ENCODE measurements at regions not wholly inside any gene's neighbourhood (a gene's known extent, or its start where the extent isn't known, plus 50 kb on each side); places are given as distances from the start of the nearest gene placed in this dataset.

- H2BK15ac ChIP-seq (ENCODE audit: low read depth, low read length) = no peak overlapping the region
- no peak overlapping the region for H3K4me2 ChIP-seq (ENCODE audit: insufficient read depth, insufficient read length, low read length)
- no peaks in the 10 kb centered on the region for H3K36me3 Mint-ChIP-seq (ENCODE audit: insufficient read depth in 1 of 3, low read depth in 3 of 3)
- H4K8ac ChIP-seq (replicated peaks; ENCODE audit: insufficient read length, low read depth, low read length) = no peak overlapping the region
- H3K23ac ChIP-seq (ENCODE audit: insufficient read length, low read depth, low read length) = no peak overlapping the region
- no peak overlapping the region for H3K4ac ChIP-seq (ENCODE audit: low read depth, low read length)
- peaks cover 3% of the 10 kb centered on the region for H3K27me3 Mint-ChIP-seq (ENCODE audit: low read depth)
- no peak overlapping the region for H2AK5ac ChIP-seq (ENCODE audit: insufficient read length, low read length)
- H3K27me3 ChIP-seq (ENCODE audit: insufficient read depth, low read length) = no peaks in the 10 kb centered on the region
- no peak overlapping the region for H3T11ph ChIP-seq (ENCODE audit: low read length)
- no peak overlapping the region for H3K14ac ChIP-seq (ENCODE audit: insufficient read depth, low read length)
- DNase-seq = no peak
- peaks cover 16 to 25% of the 10 kb centered on the region in 2 experiments for H3K4me1 Mint-ChIP-seq
- TF ChIP-seq CTCF (conservative IDR thresholded peaks at IDR 0.05) = no peak
- no peak overlapping the region for H3K56ac ChIP-seq (ENCODE audit: insufficient read length, low read depth, low read length)
- no peaks in the 10 kb centered on the region for H3K9me3 ChIP-seq (ENCODE audit: control insufficient read depth, low read depth, low read length)
- no peaks in the 10 kb centered on the region; a peak in 1 of 5 replicates for H3K9me3 Mint-ChIP-seq
- no peak overlapping the region for H4K91ac ChIP-seq (ENCODE audit: insufficient read length, low read depth, low read length)
- no peak overlapping the region for H3K27ac ChIP-seq (ENCODE audit: insufficient read length, low read depth, low read length)
- no peak overlapping the region for H3K27ac Mint-ChIP-seq
- no peak overlapping the region for H2BK20ac ChIP-seq (ENCODE audit: low read depth, low read length, poor library complexity, severe bottlenecking)
- H3K23me2 ChIP-seq (ENCODE audit: insufficient read length, low read depth, low read length, poor library complexity, severe bottlenecking) = no peaks in the 10 kb centered on the region
- no peak overlapping the region for H4K5ac ChIP-seq (ENCODE audit: insufficient read length, low read depth, low read length)
- no peak overlapping the region for H2AFZ ChIP-seq (ENCODE audit: low read length)
- H3K79me2 ChIP-seq (ENCODE audit: insufficient read depth, low read length) = no peaks in the 10 kb centered on the region
- no peak overlapping the region for H3K9ac ChIP-seq (ENCODE audit: extremely low read depth, insufficient read length, low read length)
- no peaks in the 10 kb centered on the region for H3K79me1 ChIP-seq (ENCODE audit: insufficient read depth, low read depth, low read length, poor library complexity, severe bottlenecking)
- H3K18ac ChIP-seq (ENCODE audit: insufficient read length, low read depth, low read length) = no peak overlapping the region
- H2BK120ac ChIP-seq (ENCODE audit: low read depth, low read length, poor library complexity, severe bottlenecking) = no peak overlapping the region
- H2BK12ac ChIP-seq (ENCODE audit: insufficient read length, low read depth, low read length) = no peak overlapping the region
- H3K4me3 Mint-ChIP-seq = no peak overlapping the region
- no peaks in the 10 kb centered on the region for H4K20me1 ChIP-seq (ENCODE audit: control insufficient read depth, insufficient read depth, insufficient read length)
- peaks cover 8% of the 10 kb centered on the region for H3K4me1 ChIP-seq (ENCODE audit: insufficient read depth, low read length)
- H2BK5ac ChIP-seq (ENCODE audit: insufficient read length, low read length) = no peak overlapping the region
- WGBS (ENCODE audit: extremely low coverage, insufficient read length, low lambda C conversion rate) = no CpG with 5 or more reads among the region's 6 CpGs
Measured at GRCh38 chr12:108414021-108414420, 74.9 kb upstream of the CMKLR1 start.
